HG03469 (cell line): ENCODE measurements at regions not wholly inside any gene's neighbourhood (a gene's known extent, or its start where the extent isn't known, plus 50 kb on each side); places are given as distances from the start of the nearest gene placed in this dataset.

Experiments used
- ATAC-seq: cut with Tn5 transposase; IDR thresholded peaks from one replicate; pipeline ENCODE4 v1.9.1; 2021; ENCODE audit warnings: mild to moderate bottlenecking, moderate library complexity, moderate number of reproducible peaks; ENCODE audit not compliant: unreplicated experiment

GRCh38 chr4:44071959-44072955, 376.4 kb downstream of the KCTD8 start:
- no peak for ATAC-seq

GRCh38 chr4:44086753-44087152, 361.9 kb downstream of the KCTD8 start:
- no peak for ATAC-seq

GRCh38 chr4:44093390-44093789, 355.2 kb downstream of the KCTD8 start:
- no peak for ATAC-seq

GRCh38 chr4:44098973-44099372, 349.6 kb downstream of the KCTD8 start:
- ATAC-seq, result no peak

GRCh38 chr4:44100456-44100855, 348.2 kb downstream of the KCTD8 start:
- ATAC-seq, result no peak

GRCh38 chr4:44118971-44119680, 329.5 kb downstream of the KCTD8 start:
- no peak for ATAC-seq

- ATAC-seq, result no peak
Measured at GRCh38 chr4:44120646-44121045, 328.0 kb downstream of the KCTD8 start.

GRCh38 chr4:44121210-44121609, 327.4 kb downstream of the KCTD8 start:
- ATAC-seq, result no peak
